NT2/D1 (cell line): ENCODE measurements at regions not wholly inside any gene's neighbourhood (a gene's known extent, or its start where the extent isn't known, plus 50 kb on each side); places are given as distances from the start of the nearest gene placed in this dataset.

Experiments used
- YY1 ChIP-seq: IDR thresholded peaks from 2 replicates; pipeline ENCODE4 v1.6.1; 2011; ENCODE audit not compliant: insufficient read length, insufficient read depth
- ZNF274 ChIP-seq: IDR thresholded peaks from 2 replicates; pipeline ENCODE4 v1.6.1; 2011; ENCODE audit warnings: mild to moderate bottlenecking, low read depth, low read length

- no peak for TF ChIP-seq ZNF274
- no peak for TF ChIP-seq YY1
These were observed 54.0 kb upstream of the SLC30A5 start for GRCh38 chr5:69039829-69040228.
